ENCODE measurements at regions not wholly inside any gene's neighbourhood (a gene's known extent, or its start where the extent isn't known, plus 50 kb on each side); places are given as distances from the start of the nearest gene placed in this dataset.

DNA sequence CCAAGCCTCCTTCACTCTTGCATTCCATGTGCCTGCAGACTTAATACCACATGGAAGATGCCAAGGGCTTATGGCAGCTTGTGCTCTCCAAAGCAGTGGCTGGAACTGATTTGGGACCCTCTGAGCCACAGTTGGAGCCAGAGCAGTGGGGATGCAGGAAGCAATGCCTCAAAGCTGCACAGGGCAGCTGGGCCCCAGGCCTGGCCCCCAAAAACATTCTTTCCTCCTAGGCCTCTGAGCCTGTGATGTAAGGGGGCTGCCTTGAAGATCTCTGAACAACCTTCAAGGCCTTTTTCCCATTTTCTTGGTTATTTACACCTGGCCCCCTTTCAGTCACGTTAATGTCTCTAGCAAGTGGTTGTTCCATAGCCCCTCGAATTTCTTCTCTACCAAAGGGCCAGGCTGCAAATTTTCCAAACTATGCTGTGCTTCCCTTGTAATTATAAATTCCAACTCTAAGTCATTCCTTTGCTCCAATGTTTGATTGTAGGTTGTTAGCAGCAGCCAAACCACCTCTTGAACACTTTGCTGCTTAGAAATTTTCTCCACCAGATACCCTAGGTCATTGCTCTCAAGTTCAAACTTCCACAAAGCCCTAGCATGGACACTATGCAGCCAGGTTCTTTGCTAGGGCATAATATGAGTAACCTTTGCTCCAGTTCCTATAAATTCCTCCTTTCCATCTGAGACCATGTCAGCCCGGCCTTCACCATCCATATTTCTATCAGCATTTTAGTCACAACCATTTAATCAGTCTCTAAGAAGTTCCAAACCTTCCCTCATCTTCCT, 245.0 kb upstream of the RBBP8 start:
- Histone ChIP-seq H3K36me3 (ENCODE audit: low read depth) (no peaks in the 10 kb centered on the region), H3K27ac (ENCODE audit: poor library complexity, severe bottlenecking) (no peak overlapping the region), H3K4me3 (ENCODE audit: severe bottlenecking) (no peak overlapping the region), H3K4me1 (ENCODE audit: insufficient read depth, poor library complexity, severe bottlenecking) (peaks cover 20% of the 10 kb centered on the region), H3K9me3 (ENCODE audit: severe bottlenecking) (no peaks in the 10 kb centered on the region), H3K27me3 (ENCODE audit: insufficient read depth, poor library complexity, severe bottlenecking) (no peaks in the 10 kb centered on the region)
- TF ChIP-seq, protein P1, sequence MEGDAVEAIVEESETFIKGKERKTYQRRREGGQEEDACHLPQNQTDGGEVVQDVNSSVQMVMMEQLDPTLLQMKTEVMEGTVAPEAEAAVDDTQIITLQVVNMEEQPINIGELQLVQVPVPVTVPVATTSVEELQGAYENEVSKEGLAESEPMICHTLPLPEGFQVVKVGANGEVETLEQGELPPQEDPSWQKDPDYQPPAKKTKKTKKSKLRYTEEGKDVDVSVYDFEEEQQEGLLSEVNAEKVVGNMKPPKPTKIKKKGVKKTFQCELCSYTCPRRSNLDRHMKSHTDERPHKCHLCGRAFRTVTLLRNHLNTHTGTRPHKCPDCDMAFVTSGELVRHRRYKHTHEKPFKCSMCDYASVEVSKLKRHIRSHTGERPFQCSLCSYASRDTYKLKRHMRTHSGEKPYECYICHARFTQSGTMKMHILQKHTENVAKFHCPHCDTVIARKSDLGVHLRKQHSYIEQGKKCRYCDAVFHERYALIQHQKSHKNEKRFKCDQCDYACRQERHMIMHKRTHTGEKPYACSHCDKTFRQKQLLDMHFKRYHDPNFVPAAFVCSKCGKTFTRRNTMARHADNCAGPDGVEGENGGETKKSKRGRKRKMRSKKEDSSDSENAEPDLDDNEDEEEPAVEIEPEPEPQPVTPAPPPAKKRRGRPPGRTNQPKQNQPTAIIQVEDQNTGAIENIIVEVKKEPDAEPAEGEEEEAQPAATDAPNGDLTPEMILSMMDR (IDR thresholded peaks at IDR 0.05; ENCODE audit: poor library complexity, severe bottlenecking), result no peak
- ATAC-seq (ENCODE audit: low read depth), result no peak
- DNase-seq (ENCODE audit: low spot score), result no peak

DNA sequence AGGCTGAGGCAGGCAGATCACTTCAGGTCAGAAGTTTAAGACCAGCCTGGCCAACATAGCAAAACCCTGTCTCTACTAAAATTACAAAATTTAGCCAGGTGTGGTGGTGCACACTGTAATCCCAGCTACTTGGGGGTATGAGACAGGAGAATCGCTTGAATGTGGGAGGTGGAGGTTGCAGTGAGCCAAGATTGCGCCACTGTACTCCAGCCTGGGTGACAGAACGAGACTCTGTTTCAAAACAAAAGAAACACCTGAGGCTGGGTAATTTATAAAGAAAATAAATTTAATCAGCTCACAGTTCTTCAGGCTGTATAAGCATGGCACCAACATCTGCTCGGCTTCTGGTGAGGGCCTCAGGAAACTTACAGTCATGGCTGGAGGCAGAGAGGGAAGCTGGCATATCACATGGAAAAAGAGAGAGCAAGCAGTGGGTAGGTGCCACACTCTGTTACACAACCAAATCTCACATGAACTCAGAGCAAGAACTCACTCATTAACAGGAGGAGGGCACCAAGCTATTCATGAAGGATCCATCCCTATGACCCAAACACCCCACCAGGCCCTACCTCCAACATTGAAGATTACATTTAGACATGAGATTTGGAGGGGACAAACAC, 244.1 kb upstream of the RBBP8 start:
- H3K4me1 ChIP-seq (ENCODE audit: insufficient read depth, poor library complexity, severe bottlenecking), result peaks cover 15% of the 10 kb centered on the region
- no peak overlapping the region for H3K27ac ChIP-seq (ENCODE audit: poor library complexity, severe bottlenecking)
- DNase-seq (ENCODE audit: low spot score) (no peak), ATAC-seq (ENCODE audit: low read depth) (no peak)
- TF ChIP-seq, protein P1 (IDR thresholded peaks at IDR 0.05; ENCODE audit: poor library complexity, severe bottlenecking), result no peak
- no peaks in the 10 kb centered on the region for H3K27me3 ChIP-seq (ENCODE audit: insufficient read depth, poor library complexity, severe bottlenecking)
- H3K4me3 ChIP-seq (ENCODE audit: severe bottlenecking), result no peak overlapping the region
- no peaks in the 10 kb centered on the region for H3K36me3 ChIP-seq (ENCODE audit: low read depth)
- H3K9me3 ChIP-seq (ENCODE audit: severe bottlenecking), result no peaks in the 10 kb centered on the region

DNA sequence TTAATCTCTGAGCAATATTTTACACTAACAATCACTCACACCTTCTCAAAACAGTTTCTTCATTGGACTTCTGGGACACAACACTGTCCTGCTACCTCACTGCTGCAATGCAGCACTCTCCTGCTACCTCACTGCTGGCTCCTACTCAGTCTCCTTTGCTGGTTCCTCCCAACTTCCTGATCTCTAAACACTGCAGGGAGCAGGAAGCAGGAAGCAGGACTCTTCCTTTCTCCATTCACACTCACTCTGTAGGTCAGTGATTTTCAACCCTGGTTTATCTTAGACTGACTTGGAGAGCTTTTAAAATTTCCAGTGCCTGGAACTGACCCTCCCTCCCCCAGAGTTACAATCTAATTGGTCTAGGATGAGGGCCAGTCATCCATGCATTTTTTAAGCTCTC, 243.4 kb upstream of the RBBP8 start:
- TF ChIP-seq, protein P1 (IDR thresholded peaks at IDR 0.05; ENCODE audit: poor library complexity, severe bottlenecking), result no peak
- no peak overlapping the region for H3K4me3 ChIP-seq (ENCODE audit: severe bottlenecking)
- DNase-seq (ENCODE audit: low spot score), result no peak
- no peaks in the 10 kb centered on the region for H3K27me3 ChIP-seq (ENCODE audit: insufficient read depth, poor library complexity, severe bottlenecking)
- H3K9me3 ChIP-seq (ENCODE audit: severe bottlenecking), result no peaks in the 10 kb centered on the region
- ATAC-seq (ENCODE audit: low read depth), result no peak
- H3K27ac ChIP-seq (ENCODE audit: poor library complexity, severe bottlenecking), result no peak overlapping the region
- H3K36me3 ChIP-seq (ENCODE audit: low read depth), result no peaks in the 10 kb centered on the region
- peaks cover 19% of the 10 kb centered on the region for H3K4me1 ChIP-seq (ENCODE audit: insufficient read depth, poor library complexity, severe bottlenecking)

DNA sequence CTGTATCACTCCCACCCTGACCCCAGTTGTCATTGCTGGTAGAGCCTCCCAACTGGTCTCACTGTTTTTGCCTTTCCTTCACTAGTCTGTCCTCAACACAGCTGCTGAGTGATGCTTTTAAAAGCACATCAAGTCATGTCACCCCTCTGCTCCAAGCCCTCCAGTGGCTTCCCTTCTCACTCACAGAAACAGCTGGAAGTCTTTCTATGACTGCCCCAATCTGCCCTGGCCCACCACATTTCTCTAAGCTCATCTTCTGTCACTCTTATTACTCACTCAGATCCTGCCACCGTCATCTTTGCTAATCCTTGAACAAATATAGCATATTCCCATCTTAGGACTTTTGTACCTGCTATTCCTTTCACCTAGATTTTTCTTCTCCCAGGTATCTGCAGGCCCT, 242.6 kb upstream of the RBBP8 start:
- H3K4me1 ChIP-seq (ENCODE audit: insufficient read depth, poor library complexity, severe bottlenecking), result peaks cover 26% of the 10 kb centered on the region
- no peak overlapping the region for H3K4me3 ChIP-seq (ENCODE audit: severe bottlenecking)
- H3K36me3 ChIP-seq (ENCODE audit: low read depth), result no peaks in the 10 kb centered on the region
- H3K27ac ChIP-seq (ENCODE audit: poor library complexity, severe bottlenecking), result no peak overlapping the region
- ATAC-seq (ENCODE audit: low read depth) (no peak), DNase-seq (ENCODE audit: low spot score) (no peak)
- TF ChIP-seq, protein P1 (IDR thresholded peaks at IDR 0.05; ENCODE audit: poor library complexity, severe bottlenecking), result no peak
- no peaks in the 10 kb centered on the region for H3K9me3 ChIP-seq (ENCODE audit: severe bottlenecking)
- H3K27me3 ChIP-seq (ENCODE audit: insufficient read depth, poor library complexity, severe bottlenecking), result no peaks in the 10 kb centered on the region
